HepG2 (cell line): ENCODE measurements at regions not wholly inside any gene's neighbourhood (a gene's known extent, or its start where the extent isn't known, plus 50 kb on each side); places are given as distances from the start of the nearest gene placed in this dataset.

Experiments used
- HCFC1 ChIP-seq: fragments of 150-350 bp; IDR thresholded peaks from 2 replicates; pipeline ENCODE4 v1.6.1; 2014; ENCODE audit warnings: low read depth, low read length
- RARA ChIP-seq: IDR thresholded peaks from 2 replicates; pipeline ENCODE4 v1.6.1; 2016; ENCODE audit warnings: missing genetic modification reagents, missing compliant biosample characterization
- REL ChIP-seq: sonication (generic); formaldehyde crosslinking; conservative IDR thresholded peaks from 2 replicates; pipeline ENCODE4 v1.8.0; 2022; ENCODE audit warnings: mild to moderate bottlenecking, missing genetic modification reagents, moderate library complexity
- TCF7L2 ChIP-seq: IDR thresholded peaks from 2 replicates; pipeline ENCODE4 v1.6.1; 2011; ENCODE audit warnings: mild to moderate bottlenecking, low read depth, low read length, moderate library complexity
- ZFP90 ChIP-seq: sonication (generic); formaldehyde crosslinking; IDR thresholded peaks from 2 replicates; pipeline ENCODE4 v1.8.0; 2022; ENCODE audit warnings: missing genetic modification reagents, mild to moderate bottlenecking, inconsistent platforms, borderline replicate concordance
- ZKSCAN5 ChIP-seq: sonication (generic); formaldehyde crosslinking; IDR thresholded peaks from 2 replicates; pipeline ENCODE4 v1.5.1; 2020; ENCODE audit warnings: mild to moderate bottlenecking, missing genetic modification reagents
- ZNF615 ChIP-seq: sonication (generic); formaldehyde crosslinking; IDR thresholded peaks from 2 replicates; pipeline ENCODE4 v1.5.0; 2020; ENCODE audit warnings: mild to moderate bottlenecking, missing genetic modification reagents, borderline replicate concordance
- TF ChIP-seq, protein P1 (sequence below): sonication (generic); formaldehyde crosslinking; IDR thresholded peaks from 2 replicates; pipeline ENCODE4 v1.4.0; 2020; ENCODE audit warnings: mild to moderate bottlenecking, missing genetic modification reagents
- TF ChIP-seq, protein P2 (sequence below): sonication (generic); formaldehyde crosslinking; IDR thresholded peaks from 2 replicates; pipeline ENCODE4 v1.8.1; 2023; ENCODE audit warnings: mild to moderate bottlenecking, missing genetic modification reagents, borderline replicate concordance
- TF ChIP-seq, protein P3 (sequence below): sonication (generic); formaldehyde crosslinking; IDR thresholded peaks from 2 replicates; pipeline ENCODE4 v1.9.0; 2022; ENCODE audit warnings: missing genetic modification reagents, mild to moderate bottlenecking, borderline replicate concordance
- TF ChIP-seq, protein P4 (sequence below): sonication (generic); formaldehyde crosslinking; IDR thresholded peaks from 2 replicates; pipeline ENCODE4 v1.5.0; 2020; ENCODE audit warnings: mild to moderate bottlenecking, missing genetic modification reagents
- TF ChIP-seq, protein P5 (sequence below): sonication (generic); formaldehyde crosslinking; IDR thresholded peaks from 2 replicates; pipeline ENCODE4 v1.5.0; 2020; ENCODE audit warnings: mild to moderate bottlenecking, missing genetic modification reagents, moderate library complexity
- TF ChIP-seq, protein P6 (sequence below): IDR thresholded peaks from 2 replicates; pipeline ENCODE4 v1.6.1; 2018; ENCODE audit warnings: missing genetic modification reagents

DNA sequence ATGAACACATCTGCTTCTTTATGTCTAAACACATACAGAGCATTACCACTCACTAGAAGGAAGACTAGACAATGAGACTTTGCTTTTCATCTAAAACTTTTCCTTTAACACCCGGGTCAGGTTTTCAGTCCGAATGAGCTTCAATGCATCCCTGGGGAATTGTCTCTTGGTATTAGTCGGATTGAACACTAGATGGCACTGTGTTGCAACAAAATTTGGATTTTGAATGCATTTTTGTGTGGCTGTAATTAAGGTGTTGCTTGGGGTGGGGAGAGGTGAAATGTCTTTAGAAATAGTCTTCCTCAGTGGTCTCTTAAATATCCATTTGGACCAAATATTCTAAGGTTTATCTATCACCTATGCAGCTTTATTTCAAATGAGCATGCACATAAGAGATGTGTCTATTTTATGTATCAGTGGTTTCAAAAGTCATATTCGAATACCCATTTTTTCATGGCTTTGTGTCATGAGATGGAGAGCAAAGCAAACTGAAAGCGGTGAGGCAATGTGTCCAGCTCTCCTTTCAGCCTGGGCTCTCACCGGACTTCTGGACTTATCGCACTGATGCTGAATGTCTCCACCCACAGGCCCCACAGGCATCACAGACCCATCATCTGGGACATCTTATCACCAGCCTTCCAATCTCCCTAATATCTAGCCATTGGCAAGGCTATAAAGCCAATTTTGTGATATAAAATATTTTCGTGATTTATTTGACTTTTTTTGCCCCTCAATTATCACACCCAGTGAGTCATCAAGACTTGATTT is 510.3 kb downstream of the RNF144A start (continued):
- TF ChIP-seq, protein P1, sequence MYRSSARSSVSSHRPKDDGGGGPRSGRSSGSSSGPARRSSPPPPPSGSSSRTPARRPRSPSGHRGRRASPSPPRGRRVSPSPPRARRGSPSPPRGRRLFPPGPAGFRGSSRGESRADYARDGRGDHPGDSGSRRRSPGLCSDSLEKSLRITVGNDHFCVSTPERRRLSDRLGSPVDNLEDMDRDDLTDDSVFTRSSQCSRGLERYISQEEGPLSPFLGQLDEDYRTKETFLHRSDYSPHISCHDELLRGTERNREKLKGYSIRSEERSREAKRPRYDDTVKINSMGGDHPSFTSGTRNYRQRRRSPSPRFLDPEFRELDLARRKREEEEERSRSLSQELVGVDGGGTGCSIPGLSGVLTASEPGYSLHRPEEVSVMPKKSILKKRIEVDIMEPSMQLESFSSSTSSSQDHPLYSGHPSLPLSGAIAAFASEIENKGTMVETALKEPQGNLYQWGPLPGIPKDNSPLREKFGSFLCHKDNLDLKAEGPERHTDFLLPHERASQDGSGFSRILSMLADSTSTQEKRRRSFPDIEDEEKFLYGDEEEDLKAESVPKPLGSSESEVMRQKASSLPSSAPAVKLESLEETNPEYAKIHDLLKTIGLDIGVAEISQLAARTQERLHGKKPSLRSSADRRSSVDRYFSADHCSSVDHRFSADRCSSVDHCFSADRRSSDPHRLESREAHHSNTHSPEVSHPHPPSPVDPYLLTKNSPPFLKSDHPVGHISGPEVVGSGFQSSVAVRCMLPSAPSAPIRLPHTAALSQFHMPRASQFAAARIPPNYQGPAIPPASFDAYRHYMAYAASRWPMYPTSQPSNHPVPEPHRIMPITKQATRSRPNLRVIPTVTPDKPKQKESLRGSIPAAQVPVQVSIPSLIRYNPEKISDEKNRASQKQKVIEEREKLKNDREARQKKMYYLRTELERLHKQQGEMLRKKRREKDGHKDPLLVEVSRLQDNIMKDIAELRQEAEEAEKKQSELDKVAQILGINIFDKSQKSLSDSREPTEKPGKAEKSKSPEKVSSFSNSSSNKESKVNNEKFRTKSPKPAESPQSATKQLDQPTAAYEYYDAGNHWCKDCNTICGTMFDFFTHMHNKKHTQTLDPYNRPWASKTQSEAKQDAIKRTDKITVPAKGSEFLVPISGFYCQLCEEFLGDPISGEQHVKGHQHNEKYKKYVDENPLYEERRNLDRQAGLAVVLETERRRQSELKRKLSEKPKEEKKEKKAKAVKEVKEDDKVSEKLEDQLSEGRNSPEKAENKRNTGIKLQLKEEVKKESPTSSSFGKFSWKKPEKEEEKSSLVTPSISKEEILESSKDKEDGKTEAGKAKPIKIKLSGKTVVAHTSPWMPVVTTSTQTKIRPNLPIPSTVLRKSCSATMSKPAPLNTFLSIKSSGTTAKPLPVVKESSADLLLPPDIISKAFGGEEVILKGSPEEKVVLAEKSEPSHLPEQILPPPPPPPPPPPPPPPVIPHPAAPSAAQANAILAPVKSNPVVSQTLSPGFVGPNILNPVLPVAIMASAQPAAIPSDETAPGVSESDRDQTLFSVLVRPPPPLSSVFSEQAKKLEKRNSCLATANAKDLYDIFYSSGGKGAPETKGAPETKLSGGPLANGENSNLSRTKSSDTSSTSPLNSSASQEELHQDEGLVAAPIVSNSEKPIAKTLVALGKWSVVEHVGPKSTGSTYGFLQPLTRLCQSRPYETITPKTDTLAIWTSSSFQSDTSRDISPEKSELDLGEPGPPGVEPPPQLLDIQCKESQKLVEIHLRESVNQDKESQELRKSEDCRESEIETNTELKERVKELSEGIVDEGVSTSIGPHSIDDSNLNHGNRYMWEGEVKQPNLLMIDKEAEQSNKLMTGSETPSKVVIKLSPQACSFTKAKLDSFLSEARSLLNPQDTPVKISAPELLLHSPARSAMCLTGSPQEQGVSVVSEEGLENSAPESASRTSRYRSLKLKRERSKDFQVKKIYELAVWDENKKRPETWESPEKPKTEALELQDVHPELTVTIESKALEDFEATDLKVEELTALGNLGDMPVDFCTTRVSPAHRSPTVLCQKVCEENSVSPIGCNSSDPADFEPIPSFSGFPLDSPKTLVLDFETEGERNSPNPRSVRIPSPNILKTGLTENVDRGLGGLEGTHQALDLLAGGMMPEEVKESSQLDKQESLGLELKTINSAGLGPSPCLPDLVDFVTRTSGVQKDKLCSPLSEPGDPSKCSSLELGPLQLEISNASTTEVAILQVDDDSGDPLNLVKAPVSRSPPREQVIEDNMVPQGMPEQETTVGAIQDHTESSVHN, result no peak
- TF ChIP-seq ZNF615 (no peak), REL (CRISPR knock-in tag) (no peak), ZFP90 (CRISPR knock-in tag) (no peak), HCFC1 (no peak), RARA (CRISPR knock-in tag) (no peak), TCF7L2 (no peak), ZKSCAN5 (CRISPR knock-in tag) (no peak)
- TF ChIP-seq, protein P2, sequence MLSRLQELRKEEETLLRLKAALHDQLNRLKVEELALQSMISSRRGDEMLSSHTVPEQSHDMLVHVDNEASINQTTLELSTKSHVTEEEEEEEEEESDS (CRISPR knock-in tag), result no peak
- TF ChIP-seq, protein P3, sequence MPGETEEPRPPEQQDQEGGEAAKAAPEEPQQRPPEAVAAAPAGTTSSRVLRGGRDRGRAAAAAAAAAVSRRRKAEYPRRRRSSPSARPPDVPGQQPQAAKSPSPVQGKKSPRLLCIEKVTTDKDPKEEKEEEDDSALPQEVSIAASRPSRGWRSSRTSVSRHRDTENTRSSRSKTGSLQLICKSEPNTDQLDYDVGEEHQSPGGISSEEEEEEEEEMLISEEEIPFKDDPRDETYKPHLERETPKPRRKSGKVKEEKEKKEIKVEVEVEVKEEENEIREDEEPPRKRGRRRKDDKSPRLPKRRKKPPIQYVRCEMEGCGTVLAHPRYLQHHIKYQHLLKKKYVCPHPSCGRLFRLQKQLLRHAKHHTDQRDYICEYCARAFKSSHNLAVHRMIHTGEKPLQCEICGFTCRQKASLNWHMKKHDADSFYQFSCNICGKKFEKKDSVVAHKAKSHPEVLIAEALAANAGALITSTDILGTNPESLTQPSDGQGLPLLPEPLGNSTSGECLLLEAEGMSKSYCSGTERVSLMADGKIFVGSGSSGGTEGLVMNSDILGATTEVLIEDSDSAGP (CRISPR knock-in tag), result no peak
- TF ChIP-seq, protein P4, sequence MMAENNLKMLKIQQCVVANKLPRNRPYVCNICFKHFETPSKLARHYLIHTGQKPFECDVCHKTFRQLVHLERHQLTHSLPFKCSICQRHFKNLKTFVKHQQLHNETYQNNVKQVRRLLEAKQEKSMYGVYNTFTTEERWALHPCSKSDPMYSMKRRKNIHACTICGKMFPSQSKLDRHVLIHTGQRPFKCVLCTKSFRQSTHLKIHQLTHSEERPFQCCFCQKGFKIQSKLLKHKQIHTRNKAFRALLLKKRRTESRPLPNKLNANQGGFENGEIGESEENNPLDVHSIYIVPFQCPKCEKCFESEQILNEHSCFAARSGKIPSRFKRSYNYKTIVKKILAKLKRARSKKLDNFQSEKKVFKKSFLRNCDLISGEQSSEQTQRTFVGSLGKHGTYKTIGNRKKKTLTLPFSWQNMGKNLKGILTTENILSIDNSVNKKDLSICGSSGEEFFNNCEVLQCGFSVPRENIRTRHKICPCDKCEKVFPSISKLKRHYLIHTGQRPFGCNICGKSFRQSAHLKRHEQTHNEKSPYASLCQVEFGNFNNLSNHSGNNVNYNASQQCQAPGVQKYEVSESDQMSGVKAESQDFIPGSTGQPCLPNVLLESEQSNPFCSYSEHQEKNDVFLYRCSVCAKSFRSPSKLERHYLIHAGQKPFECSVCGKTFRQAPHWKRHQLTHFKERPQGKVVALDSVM, result no peak
- TF ChIP-seq, protein P5, sequence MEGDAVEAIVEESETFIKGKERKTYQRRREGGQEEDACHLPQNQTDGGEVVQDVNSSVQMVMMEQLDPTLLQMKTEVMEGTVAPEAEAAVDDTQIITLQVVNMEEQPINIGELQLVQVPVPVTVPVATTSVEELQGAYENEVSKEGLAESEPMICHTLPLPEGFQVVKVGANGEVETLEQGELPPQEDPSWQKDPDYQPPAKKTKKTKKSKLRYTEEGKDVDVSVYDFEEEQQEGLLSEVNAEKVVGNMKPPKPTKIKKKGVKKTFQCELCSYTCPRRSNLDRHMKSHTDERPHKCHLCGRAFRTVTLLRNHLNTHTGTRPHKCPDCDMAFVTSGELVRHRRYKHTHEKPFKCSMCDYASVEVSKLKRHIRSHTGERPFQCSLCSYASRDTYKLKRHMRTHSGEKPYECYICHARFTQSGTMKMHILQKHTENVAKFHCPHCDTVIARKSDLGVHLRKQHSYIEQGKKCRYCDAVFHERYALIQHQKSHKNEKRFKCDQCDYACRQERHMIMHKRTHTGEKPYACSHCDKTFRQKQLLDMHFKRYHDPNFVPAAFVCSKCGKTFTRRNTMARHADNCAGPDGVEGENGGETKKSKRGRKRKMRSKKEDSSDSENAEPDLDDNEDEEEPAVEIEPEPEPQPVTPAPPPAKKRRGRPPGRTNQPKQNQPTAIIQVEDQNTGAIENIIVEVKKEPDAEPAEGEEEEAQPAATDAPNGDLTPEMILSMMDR (CRISPR knock-in tag), result peak; percentile 85
- TF ChIP-seq, protein P6, sequence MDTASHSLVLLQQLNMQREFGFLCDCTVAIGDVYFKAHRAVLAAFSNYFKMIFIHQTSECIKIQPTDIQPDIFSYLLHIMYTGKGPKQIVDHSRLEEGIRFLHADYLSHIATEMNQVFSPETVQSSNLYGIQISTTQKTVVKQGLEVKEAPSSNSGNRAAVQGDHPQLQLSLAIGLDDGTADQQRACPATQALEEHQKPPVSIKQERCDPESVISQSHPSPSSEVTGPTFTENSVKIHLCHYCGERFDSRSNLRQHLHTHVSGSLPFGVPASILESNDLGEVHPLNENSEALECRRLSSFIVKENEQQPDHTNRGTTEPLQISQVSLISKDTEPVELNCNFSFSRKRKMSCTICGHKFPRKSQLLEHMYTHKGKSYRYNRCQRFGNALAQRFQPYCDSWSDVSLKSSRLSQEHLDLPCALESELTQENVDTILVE (CRISPR knock-in tag), result no peak
